Fibroblast of villous mesenchyme (primary cell): ENCODE measurements at regions not wholly inside any gene's neighbourhood (a gene's known extent, or its start where the extent isn't known, plus 50 kb on each side); places are given as distances from the start of the nearest gene placed in this dataset.

ENCODE experiments used
- DNase-seq: peaks from one replicate; pipeline ENCODE4 v3.0.0-alpha.2; 2010; ENCODE audit warnings: low read depth
- H3K4me3 ChIP-seq: 2 replicates; pipeline ENCODE4 v1.5.1; 2011; ENCODE audit warnings: low read depth, mild to moderate bottlenecking, low read length
- TF ChIP-seq, protein P1 (sequence below): IDR thresholded peaks from 2 replicates; pipeline ENCODE4 v1.5.1; 2012; ENCODE audit warnings: low read depth, mild to moderate bottlenecking, low read length; ENCODE audit not compliant: insufficient read depth

DNA sequence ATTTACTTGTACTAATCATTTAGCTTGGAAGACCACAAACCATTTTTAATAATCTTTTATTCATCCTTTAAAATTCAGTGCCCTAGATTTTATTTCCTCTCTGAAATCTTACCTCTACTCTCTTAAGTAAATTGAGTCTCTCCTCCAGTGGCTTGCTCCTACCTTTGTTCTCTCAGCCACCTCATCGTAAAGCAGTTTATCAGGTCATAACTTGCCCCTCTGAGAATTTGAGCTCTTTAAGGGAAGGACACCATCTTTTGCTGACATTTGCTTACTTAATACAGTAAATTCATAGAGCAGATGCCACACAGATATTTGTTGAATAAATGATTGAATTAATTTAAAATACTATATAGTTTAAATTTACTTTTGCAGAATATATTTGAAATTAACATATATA, 794.3 kb downstream of the C12orf50 start:
- TF ChIP-seq, protein P1, sequence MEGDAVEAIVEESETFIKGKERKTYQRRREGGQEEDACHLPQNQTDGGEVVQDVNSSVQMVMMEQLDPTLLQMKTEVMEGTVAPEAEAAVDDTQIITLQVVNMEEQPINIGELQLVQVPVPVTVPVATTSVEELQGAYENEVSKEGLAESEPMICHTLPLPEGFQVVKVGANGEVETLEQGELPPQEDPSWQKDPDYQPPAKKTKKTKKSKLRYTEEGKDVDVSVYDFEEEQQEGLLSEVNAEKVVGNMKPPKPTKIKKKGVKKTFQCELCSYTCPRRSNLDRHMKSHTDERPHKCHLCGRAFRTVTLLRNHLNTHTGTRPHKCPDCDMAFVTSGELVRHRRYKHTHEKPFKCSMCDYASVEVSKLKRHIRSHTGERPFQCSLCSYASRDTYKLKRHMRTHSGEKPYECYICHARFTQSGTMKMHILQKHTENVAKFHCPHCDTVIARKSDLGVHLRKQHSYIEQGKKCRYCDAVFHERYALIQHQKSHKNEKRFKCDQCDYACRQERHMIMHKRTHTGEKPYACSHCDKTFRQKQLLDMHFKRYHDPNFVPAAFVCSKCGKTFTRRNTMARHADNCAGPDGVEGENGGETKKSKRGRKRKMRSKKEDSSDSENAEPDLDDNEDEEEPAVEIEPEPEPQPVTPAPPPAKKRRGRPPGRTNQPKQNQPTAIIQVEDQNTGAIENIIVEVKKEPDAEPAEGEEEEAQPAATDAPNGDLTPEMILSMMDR = no peak
- no peak overlapping the region for H3K4me3 ChIP-seq
- DNase-seq = no peak

DNA sequence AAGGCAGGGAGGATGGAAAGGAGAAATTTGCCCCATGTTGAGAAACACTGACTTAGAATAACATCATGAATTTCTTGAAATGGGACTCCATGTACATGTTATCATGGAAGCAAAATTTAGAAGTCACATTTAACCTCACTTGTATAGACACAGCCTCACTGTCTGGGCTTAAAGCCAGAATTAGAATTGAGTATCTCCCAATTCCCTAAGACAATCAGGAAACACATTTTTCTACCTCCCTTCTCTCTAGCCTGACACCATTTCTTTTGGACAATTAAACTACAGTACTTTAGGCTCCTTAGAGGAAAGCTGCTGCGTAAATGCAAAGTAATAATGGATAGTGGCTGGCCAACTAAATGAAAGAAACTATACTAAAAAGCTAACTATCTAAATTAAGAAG, 795.5 kb downstream of the C12orf50 start:
- H3K4me3 ChIP-seq = no peak overlapping the region
- DNase-seq = no peak
- TF ChIP-seq, protein P1 = no peak

DNA sequence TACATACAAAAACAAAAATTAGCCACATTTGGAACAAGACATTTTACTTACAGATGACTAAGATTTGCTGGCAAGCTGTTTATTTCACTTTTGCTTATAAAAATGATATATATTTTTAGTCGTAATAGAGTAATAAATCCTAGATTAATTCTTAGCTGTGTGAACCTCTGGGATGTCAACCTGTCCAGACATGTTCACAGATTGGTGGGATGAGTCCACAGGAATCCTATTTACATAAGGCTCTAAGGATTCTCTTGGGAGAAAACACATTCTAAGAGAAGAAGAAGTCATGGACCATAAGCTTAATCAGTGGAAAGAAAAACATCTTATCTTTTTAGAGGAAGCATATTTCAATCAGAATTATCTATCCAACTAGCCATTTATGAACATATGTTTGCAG, 797.4 kb downstream of the C12orf50 start:
- TF ChIP-seq, protein P1 = no peak
- peak; percentile 40 for DNase-seq

DNA sequence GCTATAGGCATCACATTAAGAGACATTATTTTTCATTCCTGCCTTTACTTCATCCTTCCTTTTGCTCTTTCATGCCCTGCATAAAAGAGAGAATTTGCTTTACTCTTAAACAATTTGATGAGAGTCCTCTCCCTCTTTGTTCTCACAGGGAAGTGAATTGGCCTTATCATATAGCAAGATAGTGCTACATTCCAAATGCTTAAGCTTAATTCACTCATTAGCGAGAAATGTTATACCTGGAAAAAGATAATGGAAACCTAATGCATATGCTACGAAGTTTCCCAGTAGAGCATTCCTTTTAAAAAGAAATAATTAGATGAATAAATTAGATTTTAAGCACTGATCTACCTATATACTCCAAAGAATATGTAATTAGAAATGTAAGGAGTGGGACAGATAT, 798.8 kb downstream of the C12orf50 start:
- no peak overlapping the region for H3K4me3 ChIP-seq
- DNase-seq = no peak
- TF ChIP-seq, protein P1 = no peak

More for the DNA sequence above, 797.4 kb downstream of the C12orf50 start:
- H3K4me3 ChIP-seq = no peak overlapping the region

DNA sequence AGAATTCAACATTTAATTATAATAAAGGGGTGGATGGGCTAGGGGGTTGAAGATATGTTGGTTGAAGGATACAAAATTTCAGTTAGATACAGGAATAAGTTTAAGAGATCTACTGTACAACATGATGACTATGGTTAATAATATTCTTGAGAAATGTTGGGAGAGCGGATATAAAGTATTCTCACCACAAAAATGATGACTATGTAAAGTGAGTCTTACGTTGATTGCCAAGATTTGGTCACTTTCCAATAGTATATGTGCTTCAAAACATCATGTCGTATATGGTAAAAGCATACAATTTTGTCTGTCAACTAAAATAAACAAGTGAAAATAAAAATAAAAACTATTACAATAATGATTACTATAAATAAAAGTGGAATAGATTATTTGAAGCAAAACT, 802.0 kb downstream of the C12orf50 start:
- TF ChIP-seq, protein P1 = no peak
- H3K4me3 ChIP-seq = no peak overlapping the region
- no peak for DNase-seq

DNA sequence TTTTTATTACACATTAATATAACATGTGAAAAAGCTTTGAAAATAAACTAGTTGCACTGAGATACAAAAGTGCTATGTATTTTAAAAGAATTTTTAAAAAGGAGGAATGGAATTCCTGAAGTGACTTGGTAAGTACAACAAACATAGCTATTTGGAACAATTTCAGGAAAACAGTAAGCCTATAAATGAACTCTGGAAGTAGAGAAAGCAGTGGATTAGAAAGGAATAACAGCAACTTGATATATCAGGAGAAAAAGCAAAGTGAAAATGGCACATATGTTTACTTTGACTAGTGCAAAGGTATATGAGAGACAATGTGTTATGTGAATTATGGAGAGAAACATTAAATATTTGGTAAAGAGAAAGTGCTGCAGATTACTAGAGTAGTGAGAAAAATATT, 811.7 kb downstream of the C12orf50 start:
- TF ChIP-seq, protein P1 = no peak
- DNase-seq = peak; percentile 13

DNA sequence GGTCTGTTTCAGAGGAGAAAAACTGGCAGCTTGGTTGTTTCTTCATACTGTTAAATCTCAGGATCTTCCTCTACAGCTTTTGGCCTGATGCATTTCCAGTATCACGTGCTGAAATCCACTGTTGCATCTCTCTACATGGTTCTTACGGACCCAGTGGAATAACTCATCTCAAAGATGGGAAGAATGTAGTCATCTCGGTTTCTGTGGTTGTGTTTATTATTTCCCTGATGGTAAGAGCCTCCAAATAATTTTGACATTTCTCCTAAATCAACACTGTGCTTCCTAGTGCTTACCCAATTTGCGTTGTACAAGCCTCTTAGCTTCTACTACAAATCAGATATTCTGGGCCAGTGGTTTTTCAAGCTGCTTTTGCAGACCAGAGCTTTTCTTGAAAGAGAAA, 812.8 kb downstream of the C12orf50 start:
- peak; percentile 29 for DNase-seq
- H3K4me3 ChIP-seq = no peak overlapping the region
- TF ChIP-seq, protein P1 = no peak

More for the DNA sequence above, 811.7 kb downstream of the C12orf50 start:
- no peak overlapping the region for H3K4me3 ChIP-seq
